H4 (cell line): ENCODE measurements at regions not wholly inside any gene's neighbourhood (a gene's known extent, or its start where the extent isn't known, plus 50 kb on each side); places are given as distances from the start of the nearest gene placed in this dataset.

Experiments used
- DNase-seq: peaks from one replicate; pipeline ENCODE4 v3.0.0-alpha.2; 2015; ENCODE audit warnings: low spot score

- DNase-seq: no peak
Measured at GRCh38 chr7:91323626-91324158, 59.5 kb downstream of the FZD1 start.

GRCh38 chr7:91324663-91325062 lies 60.4 kb downstream of the FZD1 start:
- DNase-seq: no peak

GRCh38 chr7:91325726-91326125 lies 61.5 kb downstream of the FZD1 start:
- DNase-seq: no peak

- DNase-seq: no peak
Measured at GRCh38 chr7:91326516-91327199, 62.4 kb downstream of the FZD1 start.

- no peak for DNase-seq
Measured at GRCh38 chr7:91327346-91327745, 63.1 kb downstream of the FZD1 start.

GRCh38 chr7:91329571-91329970 lies 65.3 kb downstream of the FZD1 start:
- no peak for DNase-seq

GRCh38 chr7:91330191-91330808 lies 66.1 kb downstream of the FZD1 start:
- no peak for DNase-seq

GRCh38 chr7:91330866-91331265 lies 66.6 kb downstream of the FZD1 start:
- no peak for DNase-seq

GRCh38 chr7:91336106-91336505 lies 71.9 kb downstream of the FZD1 start:
- DNase-seq: no peak

- no peak for DNase-seq
Measured at GRCh38 chr7:91338226-91339020, 74.2 kb downstream of the FZD1 start.

- DNase-seq: no peak
Measured at GRCh38 chr7:91342346-91342745, 78.1 kb downstream of the FZD1 start.

GRCh38 chr7:91343420-91343960 lies 79.3 kb downstream of the FZD1 start:
- DNase-seq: no peak

- DNase-seq: no peak
Measured at GRCh38 chr7:91343996-91344629, 79.9 kb downstream of the FZD1 start.

- DNase-seq: no peak
Measured at GRCh38 chr7:91344911-91345310, 80.7 kb downstream of the FZD1 start.

- no peak for DNase-seq
Measured at GRCh38 chr7:91345449-91345848, 81.2 kb downstream of the FZD1 start.

GRCh38 chr7:91346426-91346825 lies 82.2 kb downstream of the FZD1 start:
- no peak for DNase-seq

GRCh38 chr7:91347290-91347689 lies 83.1 kb downstream of the FZD1 start:
- peak; percentile 20 for DNase-seq

GRCh38 chr7:91348711-91349110 lies 84.5 kb downstream of the FZD1 start:
- DNase-seq: no peak

- DNase-seq: peak; percentile 52
Measured at GRCh38 chr7:91351374-91351773, 87.1 kb downstream of the FZD1 start.

GRCh38 chr7:91352091-91352490 lies 87.9 kb downstream of the FZD1 start:
- no peak for DNase-seq

- DNase-seq: no peak
Measured at GRCh38 chr7:91353848-91354247, 89.6 kb downstream of the FZD1 start.
